HG02943 (cell line): ENCODE measurements at regions not wholly inside any gene's neighbourhood (a gene's known extent, or its start where the extent isn't known, plus 50 kb on each side); places are given as distances from the start of the nearest gene placed in this dataset.

Experiments
- ATAC-seq: cut with Tn5 transposase; IDR thresholded peaks from one replicate; pipeline ENCODE4 v1.9.1; 2021; ENCODE audit warnings: mild to moderate bottlenecking, low read depth, moderate library complexity; ENCODE audit not compliant: unreplicated experiment

- no peak for ATAC-seq
These were observed 168.2 kb downstream of the GPX5 start for GRCh38 chr6:28693751-28694443.

DNA sequence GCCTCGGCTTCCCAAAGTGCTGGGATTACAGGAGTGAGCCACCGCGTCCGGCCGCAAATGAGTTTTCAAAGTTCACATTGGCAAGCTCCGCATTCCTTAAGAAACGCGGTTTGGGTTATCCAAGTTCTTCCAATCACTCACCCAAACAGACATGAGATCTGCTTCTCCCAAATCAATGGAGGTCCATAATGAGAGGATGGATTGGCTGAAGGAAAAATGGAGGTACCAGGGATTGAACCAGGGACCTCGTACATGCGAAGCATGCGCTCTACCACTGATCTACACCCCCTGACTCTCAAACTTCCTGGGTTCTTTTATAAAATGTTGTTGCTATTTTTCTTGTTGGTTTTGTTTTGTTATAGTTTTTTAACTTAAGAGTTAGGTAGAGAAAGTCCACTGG is 170.0 kb downstream of the GPX5 start:
- no peak for ATAC-seq

- ATAC-seq, result no peak
These were observed 170.5 kb downstream of the GPX5 start for GRCh38 chr6:28696167-28696566.

DNA sequence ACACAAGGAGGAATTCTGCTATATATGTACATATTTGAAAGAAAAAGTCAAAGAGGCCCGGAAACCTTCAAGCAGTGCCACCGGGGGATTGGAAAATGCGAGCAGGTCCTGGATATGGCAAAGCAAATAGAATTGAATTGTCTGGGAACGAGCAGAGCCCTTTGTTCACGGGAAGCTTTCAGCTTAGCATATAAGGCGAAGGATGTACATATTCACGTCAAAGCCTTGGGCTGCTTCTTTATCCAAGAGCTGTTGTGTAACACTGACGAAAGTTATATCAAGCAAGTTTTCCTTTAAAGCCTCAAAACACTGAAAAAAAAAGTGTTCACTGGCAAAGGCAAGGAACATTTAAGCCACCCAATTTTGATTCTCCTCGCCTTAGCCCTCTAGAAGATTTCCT is 171.0 kb downstream of the GPX5 start:
- no peak for ATAC-seq

DNA sequence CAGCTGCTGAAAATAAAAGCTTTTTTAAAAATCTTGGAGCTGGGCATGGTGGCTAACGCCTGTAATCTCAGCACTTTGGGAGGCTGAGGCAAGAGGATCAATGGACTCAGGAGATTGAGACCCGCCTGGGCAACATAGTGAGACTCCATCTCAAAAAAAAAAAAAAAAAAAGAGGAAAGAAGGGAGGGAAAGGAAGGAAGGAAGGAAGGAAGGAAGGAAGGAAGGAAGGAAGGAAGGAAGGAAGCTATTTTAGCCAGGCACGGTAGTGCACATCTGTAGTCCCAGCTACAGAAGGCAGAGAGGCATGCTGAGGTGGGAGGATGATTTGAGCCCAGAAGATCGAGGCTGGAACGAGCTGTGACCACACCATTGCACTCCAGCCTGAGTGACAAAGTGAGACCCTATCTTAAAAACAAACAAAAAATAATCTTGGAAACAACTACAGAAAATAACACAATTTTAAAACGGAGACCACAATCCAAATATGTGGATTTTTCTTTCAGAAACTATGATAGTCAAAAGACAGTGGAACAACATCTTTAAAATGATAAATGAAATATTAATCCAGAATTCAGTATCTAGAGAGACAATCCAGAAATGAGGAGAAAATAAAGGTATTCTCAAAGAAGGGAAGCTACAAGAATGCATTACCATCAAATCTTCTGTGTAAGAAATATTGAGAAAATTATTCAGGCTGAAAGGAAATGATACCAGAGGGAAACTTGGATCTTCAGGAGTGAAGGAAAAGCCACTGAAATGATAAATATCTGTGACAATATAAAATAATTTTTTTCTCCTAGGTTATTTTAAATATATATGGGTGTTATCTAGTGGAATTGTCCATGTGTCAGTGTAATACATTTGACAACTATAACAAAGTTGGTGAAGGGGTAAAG is 182.0 kb downstream of the GPX5 start:
- ATAC-seq, result no peak

DNA sequence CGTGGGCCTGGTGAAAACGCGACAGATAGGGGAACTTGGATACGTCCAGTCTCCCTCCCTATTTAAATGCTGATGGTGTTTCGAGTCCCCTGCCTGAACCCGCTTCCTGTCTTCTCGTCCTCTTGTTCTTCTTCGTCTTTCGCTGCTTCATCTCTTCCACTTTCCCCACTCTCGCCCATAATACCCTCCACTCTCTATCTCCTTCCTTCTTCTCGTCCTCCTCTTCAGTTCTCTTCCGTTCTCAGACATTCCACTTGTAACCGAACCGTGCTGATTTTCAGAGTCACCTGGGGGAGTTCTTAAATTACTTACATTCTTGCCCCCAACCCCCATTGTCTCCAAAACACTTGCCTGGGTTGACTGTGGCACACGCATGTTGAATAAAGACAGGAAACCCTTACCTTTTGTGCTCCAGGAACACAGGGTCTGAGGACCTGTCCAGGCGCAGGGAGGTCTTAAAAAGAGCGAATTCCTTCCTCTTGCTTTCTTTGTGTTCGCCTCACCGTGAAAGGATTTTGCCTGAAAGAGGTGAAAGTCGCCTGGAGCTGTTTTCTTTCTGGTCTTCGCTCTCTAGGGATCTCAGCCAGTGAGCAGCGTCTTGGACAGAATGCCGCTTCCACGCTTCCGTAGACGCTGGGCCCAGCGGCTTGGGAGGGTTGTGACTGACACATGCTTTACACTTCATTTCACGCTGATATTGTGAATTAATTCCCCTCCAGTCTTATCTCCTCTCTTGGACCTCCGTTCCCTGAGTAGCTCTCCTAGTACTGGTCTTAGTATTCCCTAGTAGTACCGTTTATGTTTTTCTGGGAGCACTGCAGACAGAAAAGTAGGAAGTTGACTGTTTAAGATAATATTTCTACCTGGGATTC is 184.0 kb downstream of the GPX5 start:
- no peak for ATAC-seq

DNA sequence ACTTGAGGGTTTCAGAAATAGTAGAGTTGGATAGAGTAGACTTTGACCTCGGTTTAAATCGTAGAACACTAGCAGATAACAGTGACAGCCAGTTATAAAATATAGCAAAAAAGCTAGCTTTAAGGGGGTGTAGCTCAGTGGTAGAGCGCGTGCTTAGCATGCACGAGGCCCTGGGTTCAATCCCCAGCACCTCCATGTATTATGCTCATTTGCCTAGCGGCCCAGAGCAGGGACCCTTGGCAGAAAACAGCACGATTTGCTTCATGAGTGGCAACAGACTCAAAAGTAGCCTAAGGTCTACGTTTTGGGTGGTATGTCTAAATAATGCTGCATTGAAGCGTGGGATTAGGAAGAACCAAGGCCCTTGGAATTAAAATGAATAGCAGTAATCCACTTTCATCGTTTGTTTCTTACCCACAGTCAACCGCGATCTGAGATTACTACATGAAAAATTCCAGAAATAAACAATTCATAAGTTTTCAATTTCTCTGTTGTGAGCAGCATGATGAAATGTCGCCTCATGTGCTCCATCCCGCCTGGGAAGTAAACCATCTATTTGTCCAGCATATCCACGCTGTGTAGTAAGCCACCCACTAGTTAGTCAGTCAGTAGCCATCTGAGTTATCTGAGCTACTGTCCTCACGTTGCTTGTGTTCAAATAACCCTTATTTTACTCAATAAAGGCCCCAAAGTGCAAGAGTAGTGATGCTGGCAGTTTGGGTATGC is 184.9 kb downstream of the GPX5 start:
- no peak for ATAC-seq

GRCh38 chr6:28711325-28711724 is 185.6 kb downstream of the GPX5 start:
- no peak for ATAC-seq

- no peak for ATAC-seq
These were observed 186.2 kb downstream of the GPX5 start for GRCh38 chr6:28711788-28712341.

DNA sequence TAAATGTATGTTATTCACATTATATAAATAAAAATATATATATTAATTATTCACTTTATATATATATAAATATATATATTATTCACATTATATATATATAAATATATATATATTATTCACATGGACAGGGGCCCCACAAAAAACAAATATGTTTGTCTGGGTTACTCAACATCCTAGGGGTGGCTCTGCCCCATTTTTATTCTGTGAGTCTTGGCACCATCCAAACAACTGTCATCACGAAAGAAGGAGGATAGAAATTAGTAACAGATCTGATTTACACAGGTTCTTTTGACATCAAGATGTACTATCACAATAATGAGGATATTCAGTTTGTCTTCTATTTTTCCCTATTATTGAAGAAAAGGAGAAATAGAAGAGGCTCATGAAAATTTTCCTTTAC is 187.3 kb downstream of the GPX5 start:
- ATAC-seq, result no peak

GRCh38 chr6:28719275-28719940 is 193.7 kb downstream of the GPX5 start:
- ATAC-seq, result no peak

GRCh38 chr6:28720357-28721231 is 194.9 kb downstream of the GPX5 start:
- ATAC-seq, result no peak

DNA sequence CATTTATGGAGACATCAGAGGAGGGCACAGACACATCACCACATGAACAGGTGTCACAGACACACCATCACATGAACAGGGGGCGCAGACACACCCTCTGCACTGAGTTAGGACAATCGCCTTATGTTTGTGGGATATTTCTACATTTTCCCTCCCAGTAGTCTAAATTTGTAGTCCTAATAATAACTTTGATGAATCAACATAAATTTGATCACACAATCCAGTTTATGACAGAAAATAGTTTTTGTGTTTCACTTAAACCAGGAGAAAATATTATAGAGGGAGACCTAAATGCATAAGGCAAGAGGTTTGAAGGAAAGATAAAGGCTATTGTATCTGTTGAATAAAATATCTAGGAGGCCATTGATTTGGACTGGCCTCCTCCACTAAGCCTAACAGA is 195.7 kb downstream of the GPX5 start:
- no peak for ATAC-seq

DNA sequence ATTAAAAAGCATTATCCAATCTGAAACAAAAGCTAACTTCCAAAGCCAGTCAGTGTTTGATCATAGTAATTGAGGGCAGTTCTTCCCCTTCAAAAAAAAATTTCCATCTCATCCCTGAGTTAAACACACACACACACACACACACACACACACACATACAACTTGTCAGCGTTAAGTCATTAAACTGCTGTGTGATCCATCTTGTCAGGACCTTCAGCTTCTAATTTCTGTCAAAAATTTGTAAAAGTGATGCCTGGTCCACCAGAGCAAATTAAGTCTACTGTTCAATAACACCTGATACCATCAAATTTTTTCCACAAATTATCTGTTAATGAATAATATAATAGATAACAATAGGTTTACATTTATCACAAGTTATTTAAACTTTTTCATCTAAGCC is 198.7 kb downstream of the GPX5 start:
- no peak for ATAC-seq

DNA sequence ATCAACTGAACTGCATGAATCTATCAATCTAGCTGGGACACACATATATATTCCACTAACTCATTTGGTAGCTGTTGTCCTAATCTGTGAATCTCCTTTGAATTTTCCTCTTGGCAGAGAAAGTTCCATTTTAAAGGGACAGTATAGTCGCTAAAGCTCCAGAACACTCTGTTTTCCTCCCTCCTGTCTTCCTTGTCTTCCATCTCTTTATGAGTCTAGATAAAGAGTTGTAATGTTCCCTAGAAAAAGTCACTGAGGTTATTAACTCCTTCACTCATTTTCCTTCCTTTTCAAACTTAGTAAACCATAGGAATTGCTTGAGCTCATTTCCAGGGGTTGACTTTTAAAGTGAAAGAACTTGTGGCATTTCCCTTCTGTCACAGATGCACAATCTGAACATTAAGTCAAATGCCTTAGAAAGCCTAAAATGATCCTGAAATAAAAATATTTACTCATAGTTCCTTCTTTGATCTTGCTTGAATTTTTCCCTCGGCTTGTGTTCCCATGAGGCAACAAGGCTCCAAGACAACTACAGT is 198.4 kb downstream of the TRIM27 start:
- no peak for ATAC-seq

DNA sequence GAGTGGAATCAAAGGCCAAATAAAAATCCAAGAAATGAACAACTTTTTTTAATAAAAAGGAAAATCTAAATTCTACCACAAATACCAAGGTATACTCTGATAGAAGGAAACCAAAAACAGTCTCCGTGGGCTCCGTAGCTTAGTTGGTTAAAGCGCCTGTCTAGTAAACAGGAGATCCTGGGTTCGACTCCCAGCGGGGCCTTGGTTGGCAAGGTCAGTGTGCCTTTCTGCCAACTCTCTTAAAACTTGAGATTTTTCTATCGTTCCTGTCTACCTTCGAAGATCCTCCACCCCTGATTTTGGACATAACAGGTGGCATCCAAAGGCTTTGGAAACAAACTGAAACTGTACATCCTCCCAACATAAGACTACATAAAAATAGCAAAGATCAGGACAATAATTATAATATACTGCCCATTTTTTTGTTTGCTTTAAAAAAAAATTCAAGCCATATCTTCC is 197.9 kb downstream of the TRIM27 start:
- ATAC-seq, result no peak

DNA sequence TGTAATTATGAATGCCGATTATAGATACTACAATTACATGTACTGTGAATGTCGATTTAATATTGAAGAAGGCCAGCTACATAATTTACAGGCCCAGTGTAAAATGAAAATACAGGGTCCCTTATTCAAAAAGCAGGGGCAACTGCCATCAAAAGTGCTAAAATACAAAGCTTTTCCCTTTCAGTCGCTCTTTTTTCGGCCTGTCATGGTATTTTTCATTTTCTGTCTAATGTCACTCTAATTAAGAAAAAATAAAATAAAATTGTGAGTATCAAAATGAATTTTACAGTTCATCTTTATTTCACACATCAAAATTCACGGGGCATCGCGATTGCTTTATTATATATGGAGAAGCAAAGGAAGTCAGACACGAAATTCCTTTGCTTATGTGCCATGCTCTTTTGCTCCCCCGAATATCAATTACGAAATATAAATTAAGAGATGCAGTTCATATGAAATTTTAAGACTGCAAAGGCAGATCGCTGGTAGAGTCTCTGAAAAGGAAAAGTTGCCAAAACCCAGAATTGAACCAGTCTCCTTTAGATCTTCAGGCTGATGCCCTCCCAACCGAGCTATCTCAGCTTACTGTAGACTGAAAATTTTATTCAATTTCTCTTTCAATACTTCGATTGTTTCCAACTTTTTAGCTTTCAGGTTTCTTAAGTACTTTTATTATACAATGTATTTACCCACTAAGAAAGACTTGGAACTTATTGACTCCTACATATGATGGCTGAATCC is 197.0 kb downstream of the TRIM27 start:
- no peak for ATAC-seq
